ENCODE measurements at regions not wholly inside any gene's neighbourhood (a gene's known extent, or its start where the extent isn't known, plus 50 kb on each side); places are given as distances from the start of the nearest gene placed in this dataset.

GRCh38 chrX:88416965-88417364 is 330.1 kb upstream of the CPXCR1 start:
- no peak for DNase-seq

GRCh38 chrX:88424071-88424470 is 323.0 kb upstream of the CPXCR1 start:
- no peak for DNase-seq

- no peak for DNase-seq
These were observed 322.5 kb upstream of the CPXCR1 start for GRCh38 chrX:88424541-88424940.

GRCh38 chrX:88425739-88426138 is 321.3 kb upstream of the CPXCR1 start:
- peak in 3 of 58 donors; percentile 0 for DNase-seq

- DNase-seq, result no peak
These were observed 309.5 kb upstream of the CPXCR1 start for GRCh38 chrX:88437563-88437962.

- no peak for DNase-seq
These were observed 308.8 kb upstream of the CPXCR1 start for GRCh38 chrX:88438209-88438608.

- DNase-seq, result no peak
These were observed 307.1 kb upstream of the CPXCR1 start for GRCh38 chrX:88439935-88440334.

Data from anterior cingulate cortex (tissue), 58 donors.